Mammary epithelial cell (primary cell): ENCODE measurements at regions not wholly inside any gene's neighbourhood (a gene's known extent, or its start where the extent isn't known, plus 50 kb on each side); places are given as distances from the start of the nearest gene placed in this dataset.

Source experiments
- EZH2 ChIP-seq: IDR thresholded peaks from 2 replicates; pipeline ENCODE4 v1.6.1; 2012; ENCODE audit warnings: low read length, inconsistent platforms, borderline replicate concordance
- TF ChIP-seq, protein P1 (sequence below), 2 donors: IDR thresholded peaks in 1 of 2; conservative IDR thresholded peaks in 1 of 2; 2 replicates each; pipeline ENCODE4 v1.5.1; 2011 to 2012; ENCODE audit warnings: inconsistent platforms in 2 of 2, low read length in 2 of 2, mild to moderate bottlenecking in 2 of 2, control low read depth in 1 of 2, low read depth in 1 of 2; ENCODE audit not compliant: insufficient read depth in 1 of 2; ENCODE audit errors: extremely low read depth in 1 of 2

GRCh38 chr9:10678010-10678409, 65.2 kb upstream of the PTPRD start:
- TF ChIP-seq, protein P1, sequence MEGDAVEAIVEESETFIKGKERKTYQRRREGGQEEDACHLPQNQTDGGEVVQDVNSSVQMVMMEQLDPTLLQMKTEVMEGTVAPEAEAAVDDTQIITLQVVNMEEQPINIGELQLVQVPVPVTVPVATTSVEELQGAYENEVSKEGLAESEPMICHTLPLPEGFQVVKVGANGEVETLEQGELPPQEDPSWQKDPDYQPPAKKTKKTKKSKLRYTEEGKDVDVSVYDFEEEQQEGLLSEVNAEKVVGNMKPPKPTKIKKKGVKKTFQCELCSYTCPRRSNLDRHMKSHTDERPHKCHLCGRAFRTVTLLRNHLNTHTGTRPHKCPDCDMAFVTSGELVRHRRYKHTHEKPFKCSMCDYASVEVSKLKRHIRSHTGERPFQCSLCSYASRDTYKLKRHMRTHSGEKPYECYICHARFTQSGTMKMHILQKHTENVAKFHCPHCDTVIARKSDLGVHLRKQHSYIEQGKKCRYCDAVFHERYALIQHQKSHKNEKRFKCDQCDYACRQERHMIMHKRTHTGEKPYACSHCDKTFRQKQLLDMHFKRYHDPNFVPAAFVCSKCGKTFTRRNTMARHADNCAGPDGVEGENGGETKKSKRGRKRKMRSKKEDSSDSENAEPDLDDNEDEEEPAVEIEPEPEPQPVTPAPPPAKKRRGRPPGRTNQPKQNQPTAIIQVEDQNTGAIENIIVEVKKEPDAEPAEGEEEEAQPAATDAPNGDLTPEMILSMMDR (conservative IDR thresholded peaks at IDR 0.05 in 1 of 2, IDR thresholded peaks at IDR 0.05 in 1 of 2; ENCODE audit: extremely low read depth in 1 of 2, insufficient read depth in 1 of 2, low read depth in 1 of 2, low read length in 2 of 2), result no peak
- TF ChIP-seq EZH2, result no peak
